ENCODE measurements at regions not wholly inside any gene's neighbourhood (a gene's known extent, or its start where the extent isn't known, plus 50 kb on each side); places are given as distances from the start of the nearest gene placed in this dataset.

DNA sequence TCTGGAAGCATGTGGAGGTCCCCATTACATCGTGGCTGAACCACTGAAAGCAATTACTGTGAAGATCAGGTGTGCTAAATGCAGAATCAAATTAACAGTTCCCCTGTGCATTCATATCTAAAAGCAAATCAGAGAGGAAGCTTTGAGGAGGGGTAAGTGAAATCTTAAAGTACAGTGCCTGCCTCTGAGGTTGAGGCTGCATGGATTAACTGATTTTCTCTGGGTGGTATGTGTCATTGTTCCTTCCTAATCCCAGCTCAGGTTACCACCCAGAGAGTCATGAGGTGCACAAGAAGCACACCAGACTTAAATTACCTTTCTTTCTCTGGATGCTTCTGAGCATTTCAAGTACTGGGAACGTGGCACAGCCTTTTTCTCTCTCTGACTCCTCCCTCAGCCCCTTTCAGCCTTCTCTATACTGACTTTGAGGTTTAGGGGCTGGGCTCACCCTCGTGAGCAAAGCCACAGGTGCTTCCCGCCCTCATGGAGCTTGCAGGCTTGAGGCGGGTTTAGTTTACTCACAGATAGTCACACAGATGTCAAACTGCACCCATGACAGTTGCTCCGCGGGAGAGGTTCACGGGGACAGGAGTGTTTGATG lies 237.6 kb upstream of the CRY1 start:
- TF ChIP-seq, protein P1, sequence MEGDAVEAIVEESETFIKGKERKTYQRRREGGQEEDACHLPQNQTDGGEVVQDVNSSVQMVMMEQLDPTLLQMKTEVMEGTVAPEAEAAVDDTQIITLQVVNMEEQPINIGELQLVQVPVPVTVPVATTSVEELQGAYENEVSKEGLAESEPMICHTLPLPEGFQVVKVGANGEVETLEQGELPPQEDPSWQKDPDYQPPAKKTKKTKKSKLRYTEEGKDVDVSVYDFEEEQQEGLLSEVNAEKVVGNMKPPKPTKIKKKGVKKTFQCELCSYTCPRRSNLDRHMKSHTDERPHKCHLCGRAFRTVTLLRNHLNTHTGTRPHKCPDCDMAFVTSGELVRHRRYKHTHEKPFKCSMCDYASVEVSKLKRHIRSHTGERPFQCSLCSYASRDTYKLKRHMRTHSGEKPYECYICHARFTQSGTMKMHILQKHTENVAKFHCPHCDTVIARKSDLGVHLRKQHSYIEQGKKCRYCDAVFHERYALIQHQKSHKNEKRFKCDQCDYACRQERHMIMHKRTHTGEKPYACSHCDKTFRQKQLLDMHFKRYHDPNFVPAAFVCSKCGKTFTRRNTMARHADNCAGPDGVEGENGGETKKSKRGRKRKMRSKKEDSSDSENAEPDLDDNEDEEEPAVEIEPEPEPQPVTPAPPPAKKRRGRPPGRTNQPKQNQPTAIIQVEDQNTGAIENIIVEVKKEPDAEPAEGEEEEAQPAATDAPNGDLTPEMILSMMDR (IDR thresholded peaks at IDR 0.05; ENCODE audit: insufficient read depth, low read length, poor library complexity, severe bottlenecking) = no peak
- no peak for TF ChIP-seq EZH2phosphoT487 (conservative IDR thresholded peaks at IDR 0.05; ENCODE audit: low read length)

Measured in SU-DHL-6 (cell line).